Activated T-cell treated with anti-CD3 and anti-CD28 coated beads, Interleukin-2, amount 50 U/mL, for 4 hours (primary cell): ENCODE measurements at regions not wholly inside any gene's neighbourhood (a gene's known extent, or its start where the extent isn't known, plus 50 kb on each side); places are given as distances from the start of the nearest gene placed in this dataset.

Source experiments
- ATAC-seq, 2 donors: fragments of 200-7000 bp; cut with Tn5 transposase; one replicate each; pipeline ENCODE4 v1.10.0; 2021
- DNase-seq: peaks from one replicate; pipeline ENCODE4 v3.0.0-alpha.2; 2020
- H3K27me3 Mint-ChIP-seq: one replicate; pipeline ENCODE4 v1.8.0; 2021; ENCODE audit warnings: low read depth, mixed read lengths
- H3K36me3 Mint-ChIP-seq: one replicate; pipeline ENCODE4 v1.8.0; 2022; ENCODE audit warnings: mixed read lengths; ENCODE audit not compliant: insufficient read depth
- H3K4me1 Mint-ChIP-seq: one replicate; pipeline ENCODE4 v1.8.0; 2021; ENCODE audit warnings: low read depth, mixed read lengths
- H3K4me3 Mint-ChIP-seq: one replicate; pipeline ENCODE4 v1.8.0; 2021; ENCODE audit warnings: mild to moderate bottlenecking, moderate library complexity, mixed read lengths
- H3K9me3 Mint-ChIP-seq: one replicate; pipeline ENCODE4 v1.8.0; 2021; ENCODE audit warnings: mixed read lengths

DNA sequence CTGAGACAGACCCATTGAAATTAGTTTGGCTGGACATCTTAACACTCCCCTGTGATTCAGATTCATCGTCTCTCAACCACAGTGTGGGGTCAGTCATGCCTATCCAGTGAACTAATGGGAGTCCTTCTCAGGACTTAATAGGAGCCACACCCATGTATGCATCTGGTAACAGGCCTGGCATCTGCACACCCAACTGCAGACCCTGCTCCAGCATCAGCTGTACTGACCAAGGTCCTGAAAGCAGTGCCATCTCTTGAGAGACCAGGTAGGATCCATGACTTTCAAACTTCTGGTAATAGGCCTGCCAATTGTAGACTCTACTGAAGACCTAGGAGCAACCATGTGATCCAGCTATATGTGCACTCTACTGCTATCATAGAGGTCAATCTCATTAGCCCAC, 363.6 kb upstream of the POU3F2 start:
- ATAC-seq (no peak), DNase-seq (no peak)
- H3K4me1 Mint-ChIP-seq, result no peaks in the 10 kb centered on the region
- H3K27me3 Mint-ChIP-seq, result no peaks in the 10 kb centered on the region
- no peaks in the 10 kb centered on the region for H3K36me3 Mint-ChIP-seq
- no peak overlapping the region for H3K4me3 Mint-ChIP-seq
- peaks cover 14% of the 10 kb centered on the region for H3K9me3 Mint-ChIP-seq

GRCh38 chr6:98471444-98471843, 362.9 kb upstream of the POU3F2 start:
- no peak overlapping the region for H3K4me3 Mint-ChIP-seq
- DNase-seq (no peak), ATAC-seq (no peak)
- no peaks in the 10 kb centered on the region for H3K27me3 Mint-ChIP-seq
- H3K9me3 Mint-ChIP-seq, result peaks cover 14% of the 10 kb centered on the region
- H3K4me1 Mint-ChIP-seq, result no peaks in the 10 kb centered on the region
- no peaks in the 10 kb centered on the region for H3K36me3 Mint-ChIP-seq

- ATAC-seq (no peak), DNase-seq (no peak)
- H3K27me3 Mint-ChIP-seq, result no peaks in the 10 kb centered on the region
- H3K4me1 Mint-ChIP-seq, result no peaks in the 10 kb centered on the region
- H3K36me3 Mint-ChIP-seq, result no peaks in the 10 kb centered on the region
- peaks cover 10% of the 10 kb centered on the region for H3K9me3 Mint-ChIP-seq
- no peak overlapping the region for H3K4me3 Mint-ChIP-seq
Observed at GRCh38 chr6:98477231-98477630, 357.1 kb upstream of the POU3F2 start.

DNA sequence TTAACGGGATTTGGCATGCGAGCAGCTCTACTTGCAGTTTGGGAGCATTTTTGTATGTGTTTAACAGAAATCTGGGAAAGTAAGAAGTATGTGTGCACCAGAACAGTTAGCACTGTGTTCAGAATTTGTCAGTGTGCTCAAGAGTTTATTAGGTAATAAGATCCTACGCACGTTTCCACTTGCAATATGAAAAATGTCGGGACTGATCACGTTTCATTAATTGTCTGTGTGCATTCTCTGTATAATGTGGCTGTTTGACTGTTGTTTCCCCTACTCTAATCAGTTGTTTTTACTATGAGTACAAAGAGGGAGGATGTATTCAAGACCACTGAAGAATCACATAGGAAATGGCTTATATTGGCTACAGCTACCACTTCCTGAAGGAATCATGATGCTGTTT, 349.7 kb upstream of the POU3F2 start:
- no peak for ATAC-seq
- H3K4me1 Mint-ChIP-seq, result no peaks in the 10 kb centered on the region
- H3K27me3 Mint-ChIP-seq, result no peaks in the 10 kb centered on the region
- no peak overlapping the region for H3K4me3 Mint-ChIP-seq
- peaks cover 9% of the 10 kb centered on the region for H3K9me3 Mint-ChIP-seq
- H3K36me3 Mint-ChIP-seq, result no peaks in the 10 kb centered on the region
- DNase-seq, result no peak

DNA sequence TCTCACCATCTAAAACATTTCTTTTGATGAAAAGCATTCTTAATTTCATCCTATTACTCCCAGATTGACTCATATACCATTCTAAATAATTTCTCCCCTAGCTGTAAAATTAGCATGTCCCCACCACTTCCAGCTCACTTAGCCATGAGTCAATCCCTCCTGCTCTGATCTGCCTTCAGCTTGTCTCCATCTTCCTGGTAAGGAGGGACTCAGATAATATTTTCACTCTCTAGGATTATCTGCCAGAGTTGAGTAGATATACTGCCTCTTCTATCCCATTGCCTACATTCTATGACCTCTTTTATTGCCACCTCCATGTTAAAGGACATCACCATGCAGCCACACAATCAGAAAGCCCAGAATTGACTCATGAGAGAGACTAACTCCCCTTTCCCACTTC, 348.8 kb upstream of the POU3F2 start:
- DNase-seq, result no peak
- H3K4me1 Mint-ChIP-seq, result no peaks in the 10 kb centered on the region
- H3K36me3 Mint-ChIP-seq, result no peaks in the 10 kb centered on the region
- no peak for ATAC-seq
- H3K4me3 Mint-ChIP-seq, result no peak overlapping the region
- H3K9me3 Mint-ChIP-seq, result peaks cover 4% of the 10 kb centered on the region
- no peaks in the 10 kb centered on the region for H3K27me3 Mint-ChIP-seq

DNA sequence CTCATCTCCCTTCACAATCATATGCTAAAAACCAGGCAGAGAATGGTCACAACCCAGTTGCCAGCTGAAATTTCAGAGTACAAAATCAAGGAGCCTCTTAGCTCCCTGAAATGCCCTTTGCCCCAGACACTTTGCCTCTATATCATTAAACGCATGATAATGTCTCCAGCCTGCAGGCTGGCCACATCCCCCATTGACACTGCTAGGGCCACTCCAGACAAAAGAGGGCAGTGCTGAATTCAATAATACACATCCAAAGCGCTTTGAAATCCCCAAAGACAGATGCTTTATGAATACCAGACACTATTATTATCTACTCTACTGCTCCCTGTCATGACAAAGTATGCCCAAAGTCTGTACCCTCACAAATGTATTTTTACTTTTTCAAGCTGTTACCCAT, 348.3 kb upstream of the POU3F2 start:
- Mint-ChIP-seq H3K4me1 (no peaks in the 10 kb centered on the region), H3K27me3 (no peaks in the 10 kb centered on the region), H3K36me3 (no peaks in the 10 kb centered on the region), H3K4me3 (no peak overlapping the region), H3K9me3 (peaks cover 4% of the 10 kb centered on the region)
- DNase-seq (no peak), ATAC-seq (no peak)

GRCh38 chr6:98487612-98488011, 346.8 kb upstream of the POU3F2 start:
- Mint-ChIP-seq H3K4me1 (no peaks in the 10 kb centered on the region), H3K36me3 (no peaks in the 10 kb centered on the region), H3K4me3 (no peak overlapping the region), H3K9me3 (peaks cover 4% of the 10 kb centered on the region), H3K27me3 (no peaks in the 10 kb centered on the region)
- DNase-seq (no peak), ATAC-seq (no peak)

DNA sequence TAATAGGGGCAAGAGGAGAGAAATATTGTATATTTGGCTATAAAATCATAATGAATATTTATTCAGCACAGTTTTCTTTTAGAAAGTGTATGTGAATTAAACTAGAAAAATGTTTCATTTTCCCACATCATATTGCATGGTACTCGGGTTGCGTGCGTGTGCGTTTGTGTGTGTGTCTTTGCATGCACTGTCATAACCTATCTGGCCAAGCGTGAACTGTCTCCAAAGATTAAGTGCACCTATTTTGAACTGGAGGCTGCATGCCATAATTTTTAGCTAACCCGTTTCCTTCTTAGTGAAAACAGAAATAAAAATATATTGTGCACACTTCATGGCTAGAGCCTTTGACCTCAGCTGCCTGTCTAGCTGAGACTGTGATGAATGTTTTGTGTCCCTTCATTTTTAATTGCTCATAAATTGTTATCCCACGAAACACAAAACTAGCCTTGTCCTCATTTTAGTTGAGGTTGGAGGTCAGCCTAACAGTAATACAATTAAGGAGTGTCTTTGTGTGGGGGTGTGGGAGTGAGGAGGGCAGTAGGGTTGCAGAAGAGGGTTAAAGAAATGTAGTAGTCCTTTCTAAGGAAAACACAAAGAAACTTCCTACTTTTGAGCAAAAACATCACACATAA, 336.1 kb upstream of the POU3F2 start:
- H3K4me3 Mint-ChIP-seq, result no peak overlapping the region

GRCh38 chr6:98498866-98499265, 335.5 kb upstream of the POU3F2 start:
- H3K27me3 Mint-ChIP-seq, result no peaks in the 10 kb centered on the region
- no peaks in the 10 kb centered on the region for H3K36me3 Mint-ChIP-seq
- no peaks in the 10 kb centered on the region for H3K4me1 Mint-ChIP-seq
- no peaks in the 10 kb centered on the region for H3K9me3 Mint-ChIP-seq
- ATAC-seq (no peak), DNase-seq (no peak)
- no peak overlapping the region for H3K4me3 Mint-ChIP-seq

More for the DNA sequence above, 336.1 kb upstream of the POU3F2 start:
- no peaks in the 10 kb centered on the region for H3K4me1 Mint-ChIP-seq
- no peaks in the 10 kb centered on the region for H3K36me3 Mint-ChIP-seq
- DNase-seq (no peak), ATAC-seq (no peak)
- H3K9me3 Mint-ChIP-seq, result no peaks in the 10 kb centered on the region
- H3K27me3 Mint-ChIP-seq, result no peaks in the 10 kb centered on the region

GRCh38 chr6:98514073-98514720, 320.2 kb upstream of the POU3F2 start:
- Mint-ChIP-seq H3K9me3 (no peaks in the 10 kb centered on the region), H3K36me3 (no peaks in the 10 kb centered on the region), H3K4me3 (no peak overlapping the region), H3K4me1 (no peaks in the 10 kb centered on the region), H3K27me3 (no peaks in the 10 kb centered on the region)
- DNase-seq (no peak), ATAC-seq (no peak)

DNA sequence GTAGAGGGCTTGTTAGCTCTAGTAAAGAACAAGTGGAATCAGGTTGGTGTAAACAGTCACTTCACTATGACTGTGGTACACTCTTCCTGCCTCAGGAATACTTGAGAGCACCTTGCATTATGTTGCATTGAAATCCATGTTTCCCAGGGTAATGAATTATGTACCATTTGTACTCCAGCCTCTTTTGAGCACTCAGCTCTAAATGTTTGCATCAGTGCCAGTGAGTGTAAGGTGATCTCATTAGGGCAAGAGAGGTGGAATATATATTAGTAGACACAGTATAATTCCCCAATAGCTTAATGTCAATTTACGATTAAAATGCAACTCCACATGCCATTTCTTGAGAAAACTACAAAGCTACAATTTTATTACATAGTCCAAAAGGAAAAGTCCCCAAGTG, 319.6 kb upstream of the POU3F2 start:
- Mint-ChIP-seq H3K4me1 (no peaks in the 10 kb centered on the region), H3K27me3 (no peaks in the 10 kb centered on the region), H3K9me3 (no peaks in the 10 kb centered on the region), H3K4me3 (no peak overlapping the region), H3K36me3 (no peaks in the 10 kb centered on the region)
- DNase-seq (no peak), ATAC-seq (no peak)

GRCh38 chr6:98516206-98516605, 318.2 kb upstream of the POU3F2 start:
- Mint-ChIP-seq H3K9me3 (no peaks in the 10 kb centered on the region), H3K4me1 (no peaks in the 10 kb centered on the region), H3K4me3 (no peak overlapping the region), H3K36me3 (no peaks in the 10 kb centered on the region), H3K27me3 (no peaks in the 10 kb centered on the region)
- no peak for DNase-seq
- no peak for ATAC-seq

- DNase-seq (no peak), ATAC-seq (no peak)
- Mint-ChIP-seq H3K36me3 (no peaks in the 10 kb centered on the region), H3K9me3 (no peaks in the 10 kb centered on the region), H3K4me3 (no peak overlapping the region), H3K27me3 (no peaks in the 10 kb centered on the region), H3K4me1 (no peaks in the 10 kb centered on the region)
Observed at GRCh38 chr6:98516866-98517265, 317.5 kb upstream of the POU3F2 start.

DNA sequence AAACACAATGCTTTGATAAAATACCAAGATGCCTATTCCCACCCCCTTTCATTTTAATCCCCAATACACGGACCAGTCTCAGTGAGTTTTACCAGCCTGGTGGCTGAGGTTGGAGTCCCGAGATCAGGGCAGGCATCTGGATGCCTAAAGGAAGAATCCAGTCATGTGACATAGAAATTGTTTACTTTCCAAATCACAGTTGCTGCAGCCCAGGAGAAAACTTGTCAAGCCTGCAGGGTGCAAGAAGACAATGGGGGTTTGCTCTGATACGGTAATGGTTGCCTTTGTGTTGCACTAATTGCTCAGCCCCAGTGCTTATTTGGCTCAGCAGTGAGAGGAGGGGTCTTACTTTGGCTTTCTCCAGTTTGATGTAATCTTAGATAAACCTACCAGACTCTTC, 308.5 kb upstream of the POU3F2 start:
- no peak overlapping the region for H3K4me3 Mint-ChIP-seq
- DNase-seq (no peak), ATAC-seq (no peak)
- no peaks in the 10 kb centered on the region for H3K36me3 Mint-ChIP-seq
- no peaks in the 10 kb centered on the region for H3K4me1 Mint-ChIP-seq
- H3K27me3 Mint-ChIP-seq, result no peaks in the 10 kb centered on the region
- H3K9me3 Mint-ChIP-seq, result no peaks in the 10 kb centered on the region

DNA sequence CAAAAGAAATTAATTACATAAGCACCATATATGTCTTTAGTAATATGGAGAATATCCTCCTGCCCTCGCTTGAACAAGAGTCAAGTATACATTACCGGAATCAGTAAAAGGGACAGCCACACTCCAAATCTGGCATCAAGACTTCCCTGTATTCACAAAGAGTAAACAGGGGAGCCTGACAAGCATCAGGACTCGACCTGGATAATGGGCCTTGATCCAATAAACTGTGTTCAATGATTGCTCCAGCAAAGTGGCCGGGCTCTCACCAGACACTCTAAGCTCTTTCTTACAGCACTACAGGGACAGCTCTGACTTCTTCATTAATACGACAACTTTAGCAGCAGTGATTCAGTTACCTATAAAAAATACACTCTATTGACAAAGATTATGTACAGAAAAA, 307.9 kb upstream of the POU3F2 start:
- H3K36me3 Mint-ChIP-seq, result no peaks in the 10 kb centered on the region
- ATAC-seq (no peak), DNase-seq (no peak)
- H3K27me3 Mint-ChIP-seq, result no peaks in the 10 kb centered on the region
- H3K4me1 Mint-ChIP-seq, result no peaks in the 10 kb centered on the region
- H3K9me3 Mint-ChIP-seq, result no peaks in the 10 kb centered on the region
- H3K4me3 Mint-ChIP-seq, result no peak overlapping the region
